Endothelial cell of umbilical vein (primary cell): ENCODE measurements at regions not wholly inside any gene's neighbourhood (a gene's known extent, or its start where the extent isn't known, plus 50 kb on each side); places are given as distances from the start of the nearest gene placed in this dataset.

Source experiments
- EZH2 ChIP-seq: IDR thresholded peaks from 2 replicates; pipeline ENCODE4 v1.6.1; 2012; ENCODE audit warnings: borderline replicate concordance, low read depth, mild to moderate bottlenecking, moderate library complexity, low read length, inconsistent platforms; ENCODE audit not compliant: severe bottlenecking
- FOS ChIP-seq: IDR thresholded peaks from 2 replicates; pipeline ENCODE4 v1.6.1; 2011; ENCODE audit warnings: mild to moderate bottlenecking, low read length, moderate library complexity, borderline replicate concordance; ENCODE audit not compliant: insufficient read depth
- GATA2 ChIP-seq: IDR thresholded peaks from 2 replicates; pipeline ENCODE4 v1.7.0; 2011; ENCODE audit warnings: low read depth, mild to moderate bottlenecking, moderate library complexity, mixed read lengths, low read length; ENCODE audit not compliant: insufficient read length, insufficient read depth
- JUN ChIP-seq: IDR thresholded peaks from 2 replicates; pipeline ENCODE4 v1.6.1; 2011; ENCODE audit warnings: borderline replicate concordance, low read depth; ENCODE audit not compliant: insufficient read length, insufficient read depth
- MYC ChIP-seq: IDR thresholded peaks from one replicate; pipeline ENCODE4 v1.6.1; 2011; ENCODE audit warnings: mild to moderate bottlenecking, low read depth, low read length
- POLR2A ChIP-seq: IDR thresholded peaks from 2 replicates; pipeline ENCODE4 v1.6.1; 2012; ENCODE audit warnings: low read depth, mild to moderate bottlenecking, control low read depth, low read length
- POLR2AphosphoS5 ChIP-seq: IDR thresholded peaks from 2 replicates; pipeline ENCODE4 v1.6.1; 2012; ENCODE audit warnings: low read depth, mild to moderate bottlenecking, control low read depth, low read length, moderate library complexity; ENCODE audit not compliant: insufficient read depth
- TF ChIP-seq, protein P1 (sequence below), 2 donors: IDR thresholded peaks; 1 replicate in 1 of 2; 2 replicates in 1 of 2; pipeline ENCODE4 v1.5.1; 2011; ENCODE audit warnings: low read length in 2 of 2, mild to moderate bottlenecking in 2 of 2, moderate library complexity in 2 of 2, control low read depth in 1 of 2, inconsistent platforms in 1 of 2, low read depth in 1 of 2; ENCODE audit not compliant: insufficient read depth in 1 of 2; ENCODE audit errors: extremely low read depth in 1 of 2
- TF ChIP-seq, protein P2 (sequence below): IDR thresholded peaks from 2 replicates; pipeline ENCODE4 v1.6.1; 2011; ENCODE audit not compliant: insufficient read depth, insufficient read length

DNA sequence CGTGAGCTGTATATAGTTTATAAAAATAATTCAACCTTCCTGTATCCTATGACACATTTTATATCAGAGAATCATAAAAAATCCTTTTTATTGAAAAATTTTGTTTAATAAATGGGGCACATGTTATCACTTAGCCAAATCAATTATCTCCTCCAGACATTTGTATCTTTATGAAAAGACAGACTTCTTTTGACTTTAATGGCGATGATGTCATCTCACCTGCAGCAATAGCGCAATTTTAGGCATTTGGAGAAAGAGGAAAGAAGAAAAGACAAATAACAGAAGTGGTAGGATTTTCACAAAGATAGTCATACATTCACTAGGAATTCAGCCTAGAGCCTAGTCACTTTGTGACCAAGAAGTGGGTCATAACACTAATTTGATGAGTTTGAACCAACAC, 444.5 kb downstream of the PREX1 start:
- TF ChIP-seq EZH2 (no peak), POLR2A (no peak), POLR2AphosphoS5 (no peak), MYC (no peak), JUN (no peak), FOS (no peak), GATA2 (no peak)
- TF ChIP-seq, protein P1, sequence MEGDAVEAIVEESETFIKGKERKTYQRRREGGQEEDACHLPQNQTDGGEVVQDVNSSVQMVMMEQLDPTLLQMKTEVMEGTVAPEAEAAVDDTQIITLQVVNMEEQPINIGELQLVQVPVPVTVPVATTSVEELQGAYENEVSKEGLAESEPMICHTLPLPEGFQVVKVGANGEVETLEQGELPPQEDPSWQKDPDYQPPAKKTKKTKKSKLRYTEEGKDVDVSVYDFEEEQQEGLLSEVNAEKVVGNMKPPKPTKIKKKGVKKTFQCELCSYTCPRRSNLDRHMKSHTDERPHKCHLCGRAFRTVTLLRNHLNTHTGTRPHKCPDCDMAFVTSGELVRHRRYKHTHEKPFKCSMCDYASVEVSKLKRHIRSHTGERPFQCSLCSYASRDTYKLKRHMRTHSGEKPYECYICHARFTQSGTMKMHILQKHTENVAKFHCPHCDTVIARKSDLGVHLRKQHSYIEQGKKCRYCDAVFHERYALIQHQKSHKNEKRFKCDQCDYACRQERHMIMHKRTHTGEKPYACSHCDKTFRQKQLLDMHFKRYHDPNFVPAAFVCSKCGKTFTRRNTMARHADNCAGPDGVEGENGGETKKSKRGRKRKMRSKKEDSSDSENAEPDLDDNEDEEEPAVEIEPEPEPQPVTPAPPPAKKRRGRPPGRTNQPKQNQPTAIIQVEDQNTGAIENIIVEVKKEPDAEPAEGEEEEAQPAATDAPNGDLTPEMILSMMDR (IDR thresholded peaks at IDR 0.05; ENCODE audit: extremely low read depth in 1 of 2, insufficient read depth in 1 of 2, low read depth in 1 of 2, low read length in 2 of 2): no peak
- TF ChIP-seq, protein P2, sequence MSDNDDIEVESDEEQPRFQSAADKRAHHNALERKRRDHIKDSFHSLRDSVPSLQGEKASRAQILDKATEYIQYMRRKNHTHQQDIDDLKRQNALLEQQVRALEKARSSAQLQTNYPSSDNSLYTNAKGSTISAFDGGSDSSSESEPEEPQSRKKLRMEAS: no peak
